Adrenal gland (tissue), 9 donors: ENCODE measurements at regions not wholly inside any gene's neighbourhood (a gene's known extent, or its start where the extent isn't known, plus 50 kb on each side); places are given as distances from the start of the nearest gene placed in this dataset.
"Not testable (repeated sequence)": the region's sequence is repeated elsewhere in the genome, so short reads cannot be mapped to it uniquely, and the experiment has no call there.

Source experiments
- DNase-seq, 7 donors: peaks; one replicate each; pipeline ENCODE4 v3.0.0-alpha.2; 2019 to 2020
- H3K27ac ChIP-seq, 5 donors: fragments of 200-600 bp; sonication (generic) in 4 of 5; 1 replicate in 3 of 5; 2 replicates in 2 of 5; pipeline versions ENCODE4 v1.5.1 to v1.8.0; 2016 to 2020; ENCODE audit warnings: mild to moderate bottlenecking in 1 of 5
- H3K27me3 ChIP-seq: fragments of 200-600 bp; 2 replicates; pipeline ENCODE4 v1.8.0; 2021
- H3K36me3 ChIP-seq, 2 donors: fragments of 200-600 bp; replicated peaks in 1 of 2; 1 replicate in 1 of 2; 2 replicates in 1 of 2; pipeline versions ENCODE4 v1.5.1 to v1.8.0; 2018 to 2022
- H3K4me1 ChIP-seq, 2 donors: fragments of 200-600 bp; replicated peaks in 1 of 2; 1 replicate in 1 of 2; 2 replicates in 1 of 2; pipeline versions ENCODE4 v1.5.1 to v1.8.0; 2018 to 2021
- H3K4me3 ChIP-seq, 4 donors: fragments of 200-600 bp; sonication (generic) in 3 of 4; one replicate each; pipeline ENCODE4 v1.5.1; 2016 to 2018
- H3K9me3 ChIP-seq, 3 donors: fragments of 200-600 bp; sonication (generic) in 1 of 3; replicated peaks in 1 of 3; 1 replicate in 2 of 3; 2 replicates in 1 of 3; pipeline versions ENCODE4 v1.5.1 to v1.8.0; 2016 to 2021
- POLR2A ChIP-seq, 2 donors: fragments of 450-650 bp; IDR thresholded peaks; one replicate each; pipeline ENCODE4 v1.6.1; 2017; ENCODE audit warnings: antibody characterized with exemption in 2 of 2, mild to moderate bottlenecking in 2 of 2, moderate library complexity in 1 of 2
- WGBS, 4 donors: extraction: QIAGEN DNeasy Blood & Tissue Kit in 2 of 4; methylation state at CpG; one replicate each; pipeline versions ENCODE4 v1.1.5 to v1.1.7; 2013 to 2017; 5-methylcytosine and 5-hydroxymethylcytosine counted together
- intact Hi-C, 2 donors: fragments of 100-400 bp; cut with DNase I; formaldehyde crosslinking; loops; one replicate each; pipeline versions ENCODE4 v1.14.1 to v1.15.0; 2022 to 2023
- TF ChIP-seq, protein P1 (sequence below), 6 experiments: fragments of 450-650 bp in 4 of 6; fragments of 200-600 bp in 2 of 6; sonication (generic) in 1 of 6; IDR thresholded peaks; 1 replicate in 5 of 6; 2 replicates in 1 of 6; pipeline versions ENCODE4 v1.5.1 to v1.8.0; 2016 to 2021; ENCODE audit warnings: antibody characterized with exemption in 6 of 6, mild to moderate bottlenecking in 2 of 6, moderate library complexity in 1 of 6
- donor health status: healthy with polysubstance abuse.
- donor health status: Bipolar disorder and iron deficiency.
- donor health status: DM: yes; HTN: yes; CAD: no.
- donor health status: DM: no; HTN: no; CAD: no.
- donor health status: DM: no; HTN: no; CAD: no.

DNA sequence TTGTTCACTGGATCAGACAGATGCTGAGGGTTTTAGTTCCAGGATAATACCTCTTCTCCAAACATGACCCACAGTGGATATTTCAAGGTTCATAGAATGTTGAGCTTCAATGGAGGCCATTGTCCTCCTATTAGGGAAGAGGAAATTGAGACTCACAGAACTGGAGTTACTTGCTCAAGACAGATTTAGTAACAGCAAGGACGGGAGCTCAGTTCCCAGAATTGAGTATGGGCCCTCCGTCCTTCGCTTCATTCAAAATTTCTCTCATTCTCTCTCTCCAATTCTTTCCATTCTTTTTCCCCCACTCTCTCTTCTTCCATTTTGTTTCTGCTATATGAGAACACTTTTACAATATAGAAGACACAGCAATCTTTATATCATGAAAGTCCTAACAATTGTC lies 94.0 kb downstream of the DNAJB9 start:
- TF ChIP-seq, protein P1, sequence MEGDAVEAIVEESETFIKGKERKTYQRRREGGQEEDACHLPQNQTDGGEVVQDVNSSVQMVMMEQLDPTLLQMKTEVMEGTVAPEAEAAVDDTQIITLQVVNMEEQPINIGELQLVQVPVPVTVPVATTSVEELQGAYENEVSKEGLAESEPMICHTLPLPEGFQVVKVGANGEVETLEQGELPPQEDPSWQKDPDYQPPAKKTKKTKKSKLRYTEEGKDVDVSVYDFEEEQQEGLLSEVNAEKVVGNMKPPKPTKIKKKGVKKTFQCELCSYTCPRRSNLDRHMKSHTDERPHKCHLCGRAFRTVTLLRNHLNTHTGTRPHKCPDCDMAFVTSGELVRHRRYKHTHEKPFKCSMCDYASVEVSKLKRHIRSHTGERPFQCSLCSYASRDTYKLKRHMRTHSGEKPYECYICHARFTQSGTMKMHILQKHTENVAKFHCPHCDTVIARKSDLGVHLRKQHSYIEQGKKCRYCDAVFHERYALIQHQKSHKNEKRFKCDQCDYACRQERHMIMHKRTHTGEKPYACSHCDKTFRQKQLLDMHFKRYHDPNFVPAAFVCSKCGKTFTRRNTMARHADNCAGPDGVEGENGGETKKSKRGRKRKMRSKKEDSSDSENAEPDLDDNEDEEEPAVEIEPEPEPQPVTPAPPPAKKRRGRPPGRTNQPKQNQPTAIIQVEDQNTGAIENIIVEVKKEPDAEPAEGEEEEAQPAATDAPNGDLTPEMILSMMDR (IDR thresholded peaks at IDR 0.05) = no peak
- no peak for TF ChIP-seq POLR2A (IDR thresholded peaks at IDR 0.05)
- DNase-seq = no peak
- no peak overlapping the region for H3K4me3 ChIP-seq
- no peak overlapping the region for H3K27ac ChIP-seq
- no peaks in the 10 kb centered on the region for H3K9me3 ChIP-seq
- H3K4me1 ChIP-seq = no peaks in the 10 kb centered on the region
- WGBS, 4 donors = 84 to 88% (median 86%) methylated on average over 3 of the region's 3 CpGs
- no peaks in the 10 kb centered on the region for H3K27me3 ChIP-seq
- intact Hi-C loops = no loop called here
- H3K36me3 ChIP-seq = no peaks in the 10 kb centered on the region

DNA sequence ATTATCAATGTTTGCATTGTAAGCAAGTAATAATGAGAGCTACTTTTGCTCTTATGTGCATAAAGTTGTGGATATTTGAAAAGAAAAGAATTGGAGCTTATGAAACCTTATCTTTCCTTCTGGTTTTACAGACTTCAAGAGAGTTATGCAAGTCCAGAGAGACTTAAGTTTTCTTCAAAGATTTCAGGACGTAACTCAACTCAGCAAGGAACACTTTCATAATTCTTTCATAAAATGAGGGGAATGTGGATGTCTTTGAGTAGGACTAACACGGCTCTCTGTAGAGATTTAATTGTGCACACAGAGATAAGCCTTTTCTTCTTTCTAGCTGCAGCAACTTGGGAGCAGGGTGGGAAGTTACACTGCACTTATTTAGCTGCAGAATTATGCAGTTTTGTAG lies 97.5 kb downstream of the DNAJB9 start:
- DNase-seq = no peak
- no peaks in the 10 kb centered on the region for H3K9me3 ChIP-seq
- no peak overlapping the region for H3K4me3 ChIP-seq
- intact Hi-C loops = no loop called here
- TF ChIP-seq, protein P1 (IDR thresholded peaks at IDR 0.05) = no peak
- TF ChIP-seq POLR2A (IDR thresholded peaks at IDR 0.05) = no peak
- H3K27ac ChIP-seq = no peak overlapping the region
- H3K36me3 ChIP-seq = no peaks in the 10 kb centered on the region
- no peaks in the 10 kb centered on the region for H3K27me3 ChIP-seq
- WGBS, 4 donors = 49 to 71% (median 55%) methylated on average over 2 of the region's 2 CpGs
- no peaks in the 10 kb centered on the region for H3K4me1 ChIP-seq

DNA sequence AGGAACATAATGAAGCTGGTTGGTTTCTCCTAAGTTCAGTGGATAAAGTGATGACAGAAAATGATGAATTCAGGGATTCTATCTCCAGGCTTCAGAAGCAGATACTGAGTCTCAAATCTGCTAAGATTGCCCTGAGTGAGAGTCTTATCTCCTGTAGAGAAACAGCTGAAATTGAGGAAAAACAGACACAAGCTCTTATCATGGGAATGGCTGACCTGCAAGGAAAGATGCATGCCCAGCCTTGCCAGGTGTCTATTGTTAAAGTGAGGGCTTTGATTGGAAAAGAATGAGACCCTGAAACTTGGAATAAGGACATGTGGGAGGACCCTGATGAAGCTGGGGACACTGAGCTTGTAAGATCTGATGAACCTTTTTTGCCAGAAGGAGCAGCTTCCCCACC lies 100.3 kb downstream of the DNAJB9 start:
- Histone ChIP-seq H3K4me1 (no peaks in the 10 kb centered on the region), H3K27me3 (no peaks in the 10 kb centered on the region), H3K4me3 (no peak overlapping the region), H3K9me3 (no peaks in the 10 kb centered on the region), H3K36me3 (no peaks in the 10 kb centered on the region), H3K27ac (no peak overlapping the region)
- DNase-seq = no peak
- TF ChIP-seq, protein P1 (IDR thresholded peaks at IDR 0.05) = no peak
- TF ChIP-seq POLR2A (IDR thresholded peaks at IDR 0.05) = no peak
- intact Hi-C loops = no loop called here

GRCh38 chr7:108673699-108674098 lies 104.0 kb downstream of the DNAJB9 start:
- H3K27ac ChIP-seq, H3K9me3 ChIP-seq, H3K27me3 ChIP-seq, H3K4me1 ChIP-seq, H3K4me3 ChIP-seq, H3K36me3 ChIP-seq, DNase-seq, intact Hi-C loops: not testable (repeated sequence)
- 74 to 81% (median 79%) methylated on average over 3 of the region's 3 CpGs for WGBS, 4 donors

- intact Hi-C loops = no loop called here
- Histone ChIP-seq H3K36me3 (no peaks in the 10 kb centered on the region), H3K27me3 (no peaks in the 10 kb centered on the region), H3K9me3 (no peaks in the 10 kb centered on the region), H3K4me1 (no peaks in the 10 kb centered on the region), H3K27ac (no peak overlapping the region), H3K4me3 (no peak overlapping the region)
- no peak for DNase-seq
- TF ChIP-seq POLR2A (IDR thresholded peaks at IDR 0.05) = no peak
- TF ChIP-seq, protein P1 (IDR thresholded peaks at IDR 0.05) = no peak
- WGBS, 4 donors = 57 to 82% (median 81%) methylated on average over 4 of the region's 4 CpGs
Measured at GRCh38 chr7:108684629-108685028, 115.0 kb downstream of the DNAJB9 start.
